Choroid plexus epithelial cell (primary cell): ENCODE measurements at regions not wholly inside any gene's neighbourhood (a gene's known extent, or its start where the extent isn't known, plus 50 kb on each side); places are given as distances from the start of the nearest gene placed in this dataset.

Experiments used
- DNase-seq: peaks from one replicate; pipeline ENCODE4 v3.0.0-alpha.2; 2010; ENCODE audit warnings: low read depth
- H3K4me3 ChIP-seq: 2 replicates; pipeline ENCODE4 v1.5.1; 2011; ENCODE audit warnings: low read depth, mild to moderate bottlenecking, control low read depth, low read length, moderate library complexity
- CTCF ChIP-seq: conservative IDR thresholded peaks from 2 replicates; pipeline ENCODE4 v1.5.1; 2011; ENCODE audit warnings: low read depth, mild to moderate bottlenecking, control low read depth, inconsistent platforms, low read length, moderate library complexity

GRCh38 chr5:86354664-86355063 is 263.1 kb upstream of the COX7C start:
- DNase-seq, result no peak
- no peak overlapping the region for H3K4me3 ChIP-seq
- no peak for TF ChIP-seq CTCF

DNA sequence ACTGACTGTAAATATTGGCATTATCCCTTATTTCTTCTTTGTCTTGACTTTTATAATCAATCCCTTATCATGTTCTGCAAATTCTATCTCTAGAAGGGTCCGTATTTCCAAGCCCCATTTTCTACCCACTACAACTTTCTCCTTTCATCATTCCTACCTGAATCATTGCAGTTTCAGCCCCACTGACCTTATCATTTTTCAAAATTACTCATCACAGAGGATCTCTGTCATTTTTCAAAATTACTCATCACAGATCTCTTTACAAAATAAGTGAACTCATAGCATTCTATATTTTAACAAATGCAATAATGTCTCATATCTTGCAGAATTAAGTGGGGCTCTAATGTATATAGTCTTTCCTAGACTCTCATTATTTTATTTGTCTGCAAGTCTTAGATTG is 256.9 kb upstream of the COX7C start:
- no peak for DNase-seq
- no peak for TF ChIP-seq CTCF
- no peak overlapping the region for H3K4me3 ChIP-seq

DNA sequence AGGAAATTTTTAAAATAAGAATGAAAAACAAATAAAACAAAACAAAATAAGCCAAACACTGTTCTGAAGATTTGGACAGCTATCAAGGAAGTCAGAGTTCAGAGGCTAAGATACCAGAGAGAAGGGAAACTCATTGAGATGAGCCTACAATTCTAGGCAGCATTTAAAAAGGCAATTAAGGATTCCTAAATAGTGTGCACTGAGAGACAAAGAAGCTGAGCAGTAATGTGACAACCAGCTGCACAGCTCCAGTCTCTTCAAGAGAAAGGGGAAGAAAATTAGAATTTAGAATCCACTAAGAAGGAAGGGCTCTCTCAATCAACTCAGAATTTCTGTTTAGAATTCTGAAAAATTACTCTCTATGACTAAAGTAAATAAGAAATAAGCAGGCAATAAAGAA is 246.7 kb upstream of the COX7C start:
- no peak for TF ChIP-seq CTCF
- no peak for DNase-seq
- no peak overlapping the region for H3K4me3 ChIP-seq

- no peak overlapping the region for H3K4me3 ChIP-seq
- no peak for DNase-seq
- no peak for TF ChIP-seq CTCF
Measured at GRCh38 chr5:86374611-86375010, 243.1 kb upstream of the COX7C start.

DNA sequence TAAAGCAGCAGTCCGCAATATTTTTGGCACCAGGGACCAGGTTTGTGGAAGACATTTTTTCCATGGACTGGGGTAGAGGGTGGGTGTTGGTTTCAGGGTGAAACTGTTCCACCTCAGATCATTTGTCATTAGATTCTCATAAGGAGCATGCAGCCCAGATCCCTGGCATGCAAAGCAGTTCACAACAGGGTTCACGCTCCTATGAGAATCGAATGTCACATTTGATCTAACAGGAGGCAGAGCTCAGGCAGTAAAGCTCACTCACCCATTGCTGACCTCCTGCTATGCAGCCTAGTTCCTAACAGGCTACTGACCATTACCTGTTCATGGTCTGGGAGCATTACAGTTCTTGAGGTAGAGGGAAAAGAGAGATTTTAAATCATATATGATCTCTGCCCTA is 241.5 kb upstream of the COX7C start:
- no peak for TF ChIP-seq CTCF

GRCh38 chr5:86403190-86403589 is 214.6 kb upstream of the COX7C start:
- H3K4me3 ChIP-seq, result no peak overlapping the region
- DNase-seq, result no peak
- TF ChIP-seq CTCF, result no peak

More for the DNA sequence above, 241.5 kb upstream of the COX7C start:
- H3K4me3 ChIP-seq, result no peak overlapping the region
- DNase-seq, result no peak

- no peak for DNase-seq
- no peak overlapping the region for H3K4me3 ChIP-seq
- TF ChIP-seq CTCF, result no peak
Measured at GRCh38 chr5:86404256-86404655, 213.5 kb upstream of the COX7C start.
